HG02970 (cell line): ENCODE measurements at regions not wholly inside any gene's neighbourhood (a gene's known extent, or its start where the extent isn't known, plus 50 kb on each side); places are given as distances from the start of the nearest gene placed in this dataset.

Experiments
- ATAC-seq: cut with Tn5 transposase; IDR thresholded peaks from one replicate; pipeline ENCODE4 v1.9.1; 2021; ENCODE audit warnings: mild to moderate bottlenecking, moderate library complexity, moderate number of reproducible peaks; ENCODE audit not compliant: unreplicated experiment, low FRiP score

GRCh38 chr2:236956031-236956618 is 129.6 kb upstream of the COPS8 start:
- no peak for ATAC-seq

GRCh38 chr2:236956641-236957040 is 129.0 kb upstream of the COPS8 start:
- ATAC-seq, result no peak

- no peak for ATAC-seq
Measured at GRCh38 chr2:236959036-236959435, 126.7 kb upstream of the COPS8 start.

GRCh38 chr2:236959876-236960275 is 125.8 kb upstream of the COPS8 start:
- no peak for ATAC-seq

GRCh38 chr2:236960531-236960930 is 125.2 kb upstream of the COPS8 start:
- no peak for ATAC-seq

DNA sequence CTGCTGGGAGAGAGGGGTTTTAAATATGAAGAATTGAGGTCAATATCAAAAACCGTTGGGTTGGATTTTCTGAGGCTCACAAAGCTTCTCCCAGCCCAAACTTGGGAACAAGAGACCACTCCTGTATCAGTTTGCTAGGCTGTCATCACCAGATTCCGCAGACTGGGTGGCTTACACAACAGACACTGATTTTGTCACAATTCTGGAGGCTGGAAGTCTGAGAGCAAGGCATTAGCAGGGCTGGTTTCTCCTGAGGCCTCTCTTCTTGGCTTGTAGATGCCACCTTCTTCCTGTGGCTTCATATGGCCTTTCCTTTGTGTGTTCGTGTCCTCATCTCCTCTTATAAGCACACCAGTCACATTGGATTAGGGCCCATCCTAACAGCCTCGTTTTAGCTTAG is 122.9 kb upstream of the COPS8 start:
- no peak for ATAC-seq

GRCh38 chr2:236963631-236964182 is 122.0 kb upstream of the COPS8 start:
- no peak for ATAC-seq

DNA sequence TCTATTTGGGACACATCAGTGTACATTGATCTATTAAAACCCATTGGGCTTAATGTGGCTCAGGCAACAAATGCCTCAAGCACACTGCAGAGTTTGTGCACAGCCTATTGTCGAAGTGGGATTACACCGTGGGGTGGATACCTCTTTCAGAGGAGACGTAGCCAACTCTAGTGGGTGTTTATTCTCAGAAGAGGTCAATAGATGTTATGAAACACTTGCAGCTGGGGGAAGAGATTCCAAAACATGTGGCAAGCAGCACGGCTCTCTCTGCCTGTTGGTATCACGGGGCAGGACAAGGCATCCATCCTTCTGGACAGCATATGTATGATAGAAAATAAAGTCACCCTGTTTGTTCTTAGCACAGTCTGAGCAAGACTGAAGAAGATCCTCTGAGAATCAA is 121.4 kb upstream of the COPS8 start:
- no peak for ATAC-seq

GRCh38 chr2:236965021-236965840 is 120.5 kb upstream of the COPS8 start:
- ATAC-seq, result no peak

GRCh38 chr2:236965841-236966096 is 119.9 kb upstream of the COPS8 start:
- ATAC-seq, result no peak

GRCh38 chr2:236967499-236967783 is 118.2 kb upstream of the COPS8 start:
- no peak for ATAC-seq

GRCh38 chr2:236968101-236968879 is 117.4 kb upstream of the COPS8 start:
- peak; percentile 52 for ATAC-seq

GRCh38 chr2:236968880-236969534 is 116.7 kb upstream of the COPS8 start:
- no peak for ATAC-seq

- no peak for ATAC-seq
Measured at GRCh38 chr2:236969767-236970655, 115.7 kb upstream of the COPS8 start.

- ATAC-seq, result no peak
Measured at GRCh38 chr2:236970656-236971010, 115.1 kb upstream of the COPS8 start.

DNA sequence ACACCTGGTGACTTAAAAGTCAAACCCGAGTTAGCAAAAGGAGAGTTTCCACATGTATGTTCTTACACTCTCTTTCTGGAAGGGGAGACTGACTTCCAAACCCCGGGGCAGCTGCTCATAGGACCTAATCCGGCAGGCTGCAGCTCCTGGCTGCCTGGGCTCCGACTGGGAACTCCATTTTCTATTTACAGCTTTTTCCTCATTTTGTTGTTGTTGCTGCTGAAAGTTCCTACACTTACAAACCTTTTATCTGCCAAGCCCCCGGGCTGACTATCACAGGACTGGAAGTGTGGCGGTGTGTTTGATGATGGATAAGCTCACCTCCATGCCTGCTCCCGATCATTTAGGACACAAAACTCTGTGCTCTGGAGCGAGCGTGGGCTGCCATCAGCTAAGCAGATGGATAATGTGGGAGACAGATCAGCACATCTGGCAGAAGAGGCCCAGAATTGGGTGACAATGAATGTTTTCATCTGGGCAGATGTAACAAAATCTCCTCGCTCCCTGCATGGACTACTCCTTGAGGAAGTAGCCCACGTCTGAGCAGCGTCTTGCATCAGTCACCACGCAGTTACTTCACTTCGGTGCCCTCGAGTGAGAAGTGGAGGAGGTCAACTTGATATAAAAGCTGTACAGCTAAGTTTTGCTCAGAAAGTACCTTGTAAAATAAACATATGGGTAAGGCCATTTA is 114.4 kb upstream of the COPS8 start:
- ATAC-seq, result no peak

DNA sequence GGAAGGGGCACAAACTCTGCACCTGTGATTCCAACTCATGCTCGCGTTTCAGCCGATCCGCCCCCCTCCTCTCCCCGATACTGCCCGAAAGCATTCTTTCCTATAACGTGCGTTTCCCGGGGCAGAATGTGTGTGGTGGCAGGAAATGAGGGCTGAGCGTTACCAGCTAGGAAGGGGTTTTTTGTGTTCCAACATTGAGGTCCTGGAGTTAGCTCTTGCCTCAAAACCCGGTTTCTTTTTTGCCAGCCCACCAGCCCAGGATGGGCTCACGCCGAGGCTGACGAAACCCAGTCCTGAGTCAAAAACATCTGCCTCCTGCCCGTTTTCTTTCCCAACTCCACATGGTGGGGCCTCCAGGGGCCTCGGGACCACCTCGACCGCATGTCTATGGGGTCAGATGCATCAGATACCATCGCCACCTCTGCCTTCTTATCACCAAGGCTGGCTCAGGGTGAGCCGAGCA is 113.7 kb upstream of the COPS8 start:
- no peak for ATAC-seq

GRCh38 chr2:236972491-236973342 is 113.0 kb upstream of the COPS8 start:
- ATAC-seq, result no peak
